ENCODE measurements at regions not wholly inside any gene's neighbourhood (a gene's known extent, or its start where the extent isn't known, plus 50 kb on each side); places are given as distances from the start of the nearest gene placed in this dataset.

DNA sequence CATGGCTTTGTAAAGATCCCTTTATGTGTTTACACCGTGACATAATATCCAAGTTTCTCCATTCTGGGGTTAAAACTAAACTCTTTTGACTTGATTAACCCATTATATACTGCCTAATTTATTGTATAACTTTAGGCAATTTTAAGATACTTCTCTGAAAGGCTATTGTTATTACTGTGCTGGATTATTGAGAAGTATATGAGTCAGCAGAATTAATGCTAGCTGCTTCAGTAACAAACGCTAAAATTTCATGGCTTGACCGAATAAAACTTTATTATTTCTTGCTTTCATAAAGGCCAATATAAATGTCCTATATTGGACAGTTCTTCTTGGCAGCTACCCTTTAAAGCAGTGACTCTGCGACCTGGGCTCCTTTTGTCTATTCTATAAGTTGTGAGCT, 853.9 kb downstream of the SORCS3 start:
- TF ChIP-seq POLR2AphosphoS5 (IDR thresholded peaks at IDR 0.05; ENCODE audit: insufficient read depth in 1 of 2, low read depth in 1 of 2): no peak
- TF ChIP-seq CTCF (IDR thresholded peaks at IDR 0.05): no peak
